ENCODE measurements at regions not wholly inside any gene's neighbourhood (a gene's known extent, or its start where the extent isn't known, plus 50 kb on each side); places are given as distances from the start of the nearest gene placed in this dataset.

- no peak for DNase-seq (ENCODE audit: low read depth)
- TF ChIP-seq CTCF (IDR thresholded peaks at IDR 0.05; ENCODE audit: control insufficient read depth, extremely low read depth, insufficient read depth), result no peak
- H3K4me3 ChIP-seq (ENCODE audit: low read depth, low read length), result no peak overlapping the region
Measured at GRCh38 chr5:136853971-136854370, 488.6 kb upstream of the TRPC7 start.

GRCh38 chr5:136840601-136841000, 475.3 kb upstream of the TRPC7 start:
- no peak for DNase-seq (ENCODE audit: low read depth)
- TF ChIP-seq CTCF (IDR thresholded peaks at IDR 0.05; ENCODE audit: control insufficient read depth, extremely low read depth, insufficient read depth), result no peak
- no peak overlapping the region for H3K4me3 ChIP-seq (ENCODE audit: low read depth, low read length)

DNA sequence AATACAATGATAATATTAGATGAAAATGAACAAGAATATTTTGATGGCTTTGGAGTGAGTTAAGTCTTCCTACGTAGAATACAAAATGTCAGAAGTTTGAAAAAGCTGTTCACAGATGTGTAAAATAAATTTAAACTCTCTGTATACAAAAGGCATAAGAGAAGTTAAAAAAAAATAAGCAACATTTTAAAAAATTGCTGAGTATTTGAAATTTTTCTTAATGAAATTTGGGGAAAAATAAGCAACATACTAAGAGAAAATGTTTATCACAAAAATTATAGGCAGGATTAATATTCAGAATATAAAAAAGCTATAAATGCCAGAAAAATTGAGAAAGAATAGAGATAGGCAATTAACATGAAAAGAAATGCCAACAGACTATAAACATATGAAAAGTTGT, 470.7 kb upstream of the TRPC7 start:
- TF ChIP-seq CTCF (IDR thresholded peaks at IDR 0.05; ENCODE audit: control insufficient read depth, extremely low read depth, insufficient read depth), result no peak
- DNase-seq (ENCODE audit: low read depth), result no peak
- no peak overlapping the region for H3K4me3 ChIP-seq (ENCODE audit: low read depth, low read length)

GRCh38 chr5:136820848-136821247, 455.5 kb upstream of the TRPC7 start:
- H3K4me3 ChIP-seq (ENCODE audit: low read depth, low read length), result no peak overlapping the region
- DNase-seq (ENCODE audit: low read depth), result no peak
- no peak for TF ChIP-seq CTCF (IDR thresholded peaks at IDR 0.05; ENCODE audit: control insufficient read depth, extremely low read depth, insufficient read depth)

- no peak for TF ChIP-seq CTCF (IDR thresholded peaks at IDR 0.05; ENCODE audit: control insufficient read depth, extremely low read depth, insufficient read depth)
- DNase-seq (ENCODE audit: low read depth), result no peak
- H3K4me3 ChIP-seq (ENCODE audit: low read depth, low read length), result no peak overlapping the region
Measured at GRCh38 chr5:136819526-136820302, 454.4 kb upstream of the TRPC7 start.

DNA sequence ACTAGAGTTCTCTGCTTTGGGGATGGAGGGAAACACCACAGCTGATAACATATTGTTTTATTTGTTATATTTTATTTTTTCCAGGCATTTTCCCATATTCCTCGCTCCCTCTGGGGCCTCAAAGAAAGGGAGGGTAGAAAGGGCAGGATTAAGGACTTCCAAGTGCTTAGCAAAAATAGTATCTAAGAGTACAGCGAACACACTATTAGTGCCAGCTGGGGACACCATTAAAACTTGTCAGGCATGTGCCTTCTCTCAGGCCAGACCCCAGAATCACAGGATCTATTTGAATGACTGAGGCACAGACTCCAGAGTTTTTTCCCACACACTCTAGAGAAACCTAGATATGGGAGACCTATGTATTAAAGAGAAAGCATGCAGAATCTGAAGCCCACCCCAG, 451.0 kb upstream of the TRPC7 start:
- no peak for TF ChIP-seq CTCF (IDR thresholded peaks at IDR 0.05; ENCODE audit: control insufficient read depth, extremely low read depth, insufficient read depth)
- no peak for DNase-seq (ENCODE audit: low read depth)
- no peak overlapping the region for H3K4me3 ChIP-seq (ENCODE audit: low read depth, low read length)

Measured in LNCaP clone FGC (cell line).